ENCODE measurements at regions not wholly inside any gene's neighbourhood (a gene's known extent, or its start where the extent isn't known, plus 50 kb on each side); places are given as distances from the start of the nearest gene placed in this dataset.
"Not testable (repeated sequence)": the region's sequence is repeated elsewhere in the genome, so short reads cannot be mapped to it uniquely, and the experiment has no call there.

GRCh38 chr15:36177590-36178302 lies 401.7 kb upstream of the CDIN1 start:
- DNase-seq (ENCODE audit: low read depth): peak; percentile 83

DNA sequence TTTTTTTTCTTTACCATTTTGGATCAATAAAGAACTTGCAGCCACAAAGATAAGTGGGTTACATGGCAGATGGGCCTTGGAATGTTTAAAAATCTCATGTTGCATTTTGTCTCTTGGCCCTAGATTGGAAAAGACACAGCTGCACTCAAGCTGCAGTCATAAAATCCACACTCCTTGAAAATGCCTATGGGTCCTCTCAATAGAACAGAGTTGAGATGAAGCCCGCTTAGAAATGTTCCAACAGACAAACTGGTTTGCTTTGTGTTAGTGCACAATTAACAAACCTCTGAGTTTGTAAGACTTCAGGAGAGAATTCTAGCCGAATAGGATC lies 401.2 kb upstream of the CDIN1 start:
- no peak for DNase-seq (ENCODE audit: low read depth)

DNA sequence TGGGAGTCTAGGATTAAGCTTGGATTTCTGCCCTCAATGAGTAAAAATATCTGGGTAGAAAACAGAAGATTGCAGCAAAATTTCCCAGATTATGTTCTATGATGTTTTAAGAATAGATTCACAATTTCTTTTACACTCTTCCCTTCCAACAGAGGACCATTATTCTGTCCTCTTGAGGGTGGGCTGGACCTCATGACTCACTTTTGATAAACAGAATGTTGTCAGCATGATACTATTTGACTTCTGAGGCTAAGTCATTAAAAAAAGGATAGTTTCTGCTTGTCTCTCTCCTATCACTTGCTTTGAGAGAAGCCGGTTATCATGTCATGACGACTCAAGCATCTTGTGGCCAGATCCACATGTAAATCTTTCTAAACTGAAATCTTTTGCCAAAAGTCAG lies 396.2 kb upstream of the CDIN1 start:
- DNase-seq (ENCODE audit: low read depth): no peak

DNA sequence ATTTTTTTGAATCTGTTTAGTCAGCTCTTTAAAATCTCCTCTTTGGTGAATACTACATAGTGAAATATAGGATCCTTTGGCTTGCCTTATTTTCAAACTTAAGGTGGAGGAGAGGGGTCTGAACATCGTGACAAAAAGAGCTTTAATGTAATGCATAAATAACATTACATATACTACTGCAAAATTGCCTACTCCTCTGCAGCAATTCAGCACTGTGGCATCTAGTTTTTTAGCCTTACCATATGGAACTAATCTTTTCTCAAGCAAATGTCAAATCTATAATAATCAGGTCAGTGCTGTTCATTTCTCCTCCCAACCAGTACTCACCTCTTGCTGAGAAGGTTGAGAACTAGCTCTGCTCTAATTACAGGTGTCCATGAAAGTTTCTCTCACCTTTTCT lies 394.0 kb upstream of the CDIN1 start:
- peak; percentile 26 for DNase-seq (ENCODE audit: low read depth)

DNA sequence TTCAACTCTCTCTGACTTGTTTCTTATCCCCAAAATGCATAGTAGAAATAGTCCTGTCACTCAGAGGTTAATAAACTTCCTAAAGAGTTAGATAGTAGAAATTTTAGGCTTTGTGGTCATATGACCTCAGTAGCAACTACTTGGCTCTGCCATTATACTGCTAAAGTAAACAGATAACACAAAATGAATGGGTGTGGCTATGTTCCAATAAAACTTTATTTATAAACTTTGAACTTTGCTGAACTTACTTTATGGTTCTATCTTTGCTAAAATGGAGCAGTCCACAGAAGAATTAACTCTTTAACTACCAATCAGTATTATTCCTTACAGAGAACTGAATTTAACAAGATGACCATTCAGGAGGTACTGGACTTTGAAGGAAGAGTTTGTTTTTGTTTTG lies 393.6 kb upstream of the CDIN1 start:
- no peak for DNase-seq (ENCODE audit: low read depth)

GRCh38 chr15:36186376-36186775 lies 393.1 kb upstream of the CDIN1 start:
- no peak for DNase-seq (ENCODE audit: low read depth)

- DNase-seq (ENCODE audit: low read depth): no peak
Measured at GRCh38 chr15:36191459-36191858, 388.0 kb upstream of the CDIN1 start.

DNA sequence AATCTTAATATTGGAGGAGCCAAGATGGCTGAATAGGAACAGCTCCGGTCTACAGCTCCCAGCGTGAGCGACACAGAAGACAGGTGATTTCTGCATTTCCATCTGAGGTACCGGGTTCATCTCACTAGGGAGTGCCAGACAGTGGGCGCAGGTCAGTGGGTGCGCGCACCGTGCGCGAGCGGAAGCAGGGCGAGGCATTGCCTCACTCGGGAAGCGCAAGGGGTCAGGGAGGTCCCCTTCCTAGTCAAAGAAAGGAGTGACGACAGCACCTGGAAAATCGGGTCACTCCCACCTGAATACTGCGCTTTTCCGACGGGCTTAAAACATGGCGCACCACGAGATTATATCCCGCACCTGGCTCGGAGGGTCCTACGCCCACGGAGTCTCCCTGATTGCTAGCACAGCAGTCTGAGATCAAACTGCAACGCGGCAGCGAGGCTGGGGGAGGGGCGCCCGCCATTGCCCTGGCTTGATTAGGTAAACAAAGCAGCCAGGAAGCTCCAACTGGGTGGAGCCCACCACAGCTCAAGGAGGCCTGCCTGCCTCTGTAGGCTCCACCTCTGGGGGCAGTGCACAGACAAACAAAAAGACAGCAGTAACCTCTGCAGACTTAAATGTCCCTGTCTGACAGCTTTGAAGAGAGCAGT lies 383.9 kb upstream of the CDIN1 start:
- not testable (repeated sequence) for DNase-seq (ENCODE audit: low read depth)

- no peak for DNase-seq (ENCODE audit: low read depth)
Measured at GRCh38 chr15:36208868-36209582, 370.4 kb upstream of the CDIN1 start.

DNA sequence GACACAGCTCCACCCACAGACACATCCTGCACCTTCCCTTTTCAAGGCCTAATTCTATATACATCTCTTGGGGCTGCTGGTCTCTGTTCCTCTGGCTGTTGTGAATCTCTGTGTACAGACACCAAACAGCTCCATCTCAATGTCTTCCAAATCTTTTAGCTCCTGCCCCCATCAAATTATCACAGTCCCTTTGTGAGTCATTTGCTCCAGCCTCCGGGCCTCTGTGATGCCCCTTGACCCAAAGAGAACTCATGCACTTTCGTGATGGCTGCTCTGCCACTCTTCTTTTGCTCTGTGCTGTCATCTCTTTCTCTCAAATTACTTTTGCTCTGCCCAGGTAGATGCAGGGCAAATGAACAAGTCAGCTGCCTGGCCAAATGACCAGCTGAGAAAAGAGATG lies 369.0 kb upstream of the CDIN1 start:
- DNase-seq (ENCODE audit: low read depth): no peak

DNA sequence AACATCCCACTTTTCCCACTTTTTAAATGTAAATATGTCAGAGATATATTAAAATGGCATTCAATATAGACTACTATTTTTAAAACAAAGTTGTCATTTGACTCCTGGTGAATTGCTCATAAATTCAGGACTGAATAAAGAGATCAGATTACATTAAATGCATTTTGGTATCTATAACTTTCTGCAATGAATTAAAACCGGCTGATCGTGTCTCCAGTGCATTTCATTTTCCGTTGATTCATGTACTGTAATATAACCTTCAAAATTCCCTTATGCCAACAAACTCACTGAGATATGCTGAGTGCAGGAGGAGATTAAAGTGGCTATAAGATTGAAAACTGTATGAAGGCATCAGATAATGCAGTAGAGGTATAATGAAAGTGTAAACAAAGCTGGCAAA lies 361.1 kb upstream of the CDIN1 start:
- DNase-seq (ENCODE audit: low read depth): peak; percentile 12

DNA sequence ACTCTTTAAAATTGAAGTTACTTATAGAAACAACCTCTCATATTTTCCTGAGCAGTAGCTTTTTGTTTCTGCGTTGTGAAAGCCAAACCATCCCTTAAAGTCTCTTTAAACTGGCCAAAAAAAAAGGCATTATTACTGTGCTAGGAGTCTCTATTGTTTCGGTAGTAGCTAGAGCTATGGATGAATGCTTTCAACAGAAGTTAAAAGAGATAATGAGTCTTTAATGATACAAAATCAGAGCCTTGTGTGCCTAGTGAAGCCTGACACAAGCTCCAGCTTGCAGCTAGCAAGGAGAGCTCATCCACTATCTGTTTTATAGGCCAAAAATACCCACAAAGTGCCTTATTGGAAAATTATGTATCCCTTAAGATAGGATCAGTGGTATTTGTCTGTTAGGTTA lies 360.4 kb upstream of the CDIN1 start:
- no peak for DNase-seq (ENCODE audit: low read depth)

DNA sequence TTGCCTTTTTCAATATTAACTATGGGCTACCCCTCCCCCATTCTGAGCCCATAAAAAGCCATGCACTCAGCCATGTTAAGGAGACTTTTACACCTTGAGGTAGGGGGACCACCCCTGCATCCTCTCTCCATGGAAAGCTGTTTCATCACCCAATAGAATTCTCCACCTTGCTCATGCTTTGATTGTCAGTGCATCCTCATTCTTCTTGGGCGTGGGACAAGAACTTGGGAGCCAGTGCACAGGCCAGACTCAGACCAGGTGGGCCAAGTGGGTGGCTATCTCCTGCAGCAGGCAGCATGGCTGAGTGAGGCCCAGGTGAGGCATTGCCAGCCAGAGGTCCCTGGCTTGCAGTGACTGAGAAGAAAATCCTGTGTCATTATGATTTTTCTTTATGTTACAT lies 357.4 kb upstream of the CDIN1 start:
- DNase-seq (ENCODE audit: low read depth): no peak

DNA sequence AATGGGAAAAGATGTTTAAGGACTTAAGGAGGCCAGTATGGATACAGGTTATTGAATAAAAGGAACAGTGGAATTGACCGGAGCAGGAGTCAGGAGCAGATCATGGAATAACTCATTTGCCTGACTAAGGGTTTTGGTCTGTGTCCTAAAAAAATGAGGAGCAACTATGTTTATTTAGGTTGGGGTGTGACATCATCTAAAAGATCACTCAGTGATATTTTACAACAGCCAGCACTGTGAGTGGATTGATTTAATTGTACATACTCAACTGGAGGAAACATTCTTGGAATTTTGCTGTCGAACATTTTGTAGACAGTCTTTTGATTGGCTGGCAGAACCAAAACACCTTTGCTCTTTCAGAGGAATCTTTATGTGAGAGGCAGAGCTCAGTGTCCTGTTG lies 348.6 kb upstream of the CDIN1 start:
- DNase-seq (ENCODE audit: low read depth): peak; percentile 26

DNA sequence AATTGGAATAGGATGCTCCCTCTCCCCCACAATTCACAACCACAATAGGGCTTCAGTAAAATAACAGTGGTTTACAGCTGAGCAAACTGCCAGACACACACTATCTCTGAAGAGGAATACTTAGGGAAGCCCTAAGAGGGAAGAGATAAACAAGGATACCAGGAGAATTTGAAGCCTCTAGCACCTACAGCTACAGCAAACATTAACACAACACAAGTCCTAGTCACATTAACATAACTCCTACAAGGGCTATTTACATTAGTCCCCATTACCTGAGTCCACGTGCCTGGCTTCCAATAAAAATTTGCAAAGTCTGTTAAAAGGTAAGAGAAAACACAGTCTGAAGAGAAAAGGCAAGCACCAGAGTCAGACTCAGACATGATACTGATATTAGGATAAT lies 346.9 kb upstream of the CDIN1 start:
- no peak for DNase-seq (ENCODE audit: low read depth)

- DNase-seq (ENCODE audit: low read depth): no peak
Measured at GRCh38 chr15:36234743-36235142, 344.7 kb upstream of the CDIN1 start.

DNA sequence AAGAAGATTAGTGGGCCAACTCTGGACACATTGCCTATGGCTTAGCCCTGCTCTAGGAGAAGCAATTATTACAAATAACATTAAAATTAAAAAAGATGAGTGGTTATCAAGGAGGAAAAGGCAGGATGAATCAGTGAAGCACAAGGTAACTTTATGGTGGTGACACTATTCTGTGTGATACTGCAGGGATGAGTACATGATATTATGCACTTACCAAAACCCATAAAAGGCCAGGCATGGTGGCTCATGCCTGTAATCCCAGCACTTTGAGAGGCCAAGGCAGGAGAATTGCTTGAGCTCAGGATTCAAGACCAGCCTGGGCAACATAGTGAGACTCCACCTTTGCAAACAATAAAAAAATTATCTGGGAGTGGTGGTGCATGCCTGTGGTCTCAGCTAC lies 344.3 kb upstream of the CDIN1 start:
- no peak for DNase-seq (ENCODE audit: low read depth)

DNA sequence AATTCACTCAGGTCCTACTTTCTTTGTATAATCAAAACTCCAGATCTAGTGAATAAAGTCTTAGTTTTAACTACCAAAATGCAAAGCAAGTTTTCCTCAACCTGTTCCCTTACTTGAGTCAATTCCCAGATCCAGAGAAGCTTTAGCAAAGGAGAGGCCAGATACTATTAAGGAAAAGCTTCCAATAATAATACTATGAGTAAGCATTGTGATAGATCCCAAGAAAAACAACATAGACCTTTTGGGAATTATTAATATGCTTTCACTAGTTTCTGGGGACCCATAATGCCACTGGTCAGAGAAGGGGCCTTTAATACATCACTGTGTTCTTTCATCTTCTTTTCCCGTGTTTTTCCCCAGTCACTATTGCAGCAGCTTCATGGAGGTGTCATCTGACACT lies 339.9 kb upstream of the CDIN1 start:
- DNase-seq (ENCODE audit: low read depth): no peak

- no peak for DNase-seq (ENCODE audit: low read depth)
Measured at GRCh38 chr15:36251450-36251849, 328.0 kb upstream of the CDIN1 start.

DNA sequence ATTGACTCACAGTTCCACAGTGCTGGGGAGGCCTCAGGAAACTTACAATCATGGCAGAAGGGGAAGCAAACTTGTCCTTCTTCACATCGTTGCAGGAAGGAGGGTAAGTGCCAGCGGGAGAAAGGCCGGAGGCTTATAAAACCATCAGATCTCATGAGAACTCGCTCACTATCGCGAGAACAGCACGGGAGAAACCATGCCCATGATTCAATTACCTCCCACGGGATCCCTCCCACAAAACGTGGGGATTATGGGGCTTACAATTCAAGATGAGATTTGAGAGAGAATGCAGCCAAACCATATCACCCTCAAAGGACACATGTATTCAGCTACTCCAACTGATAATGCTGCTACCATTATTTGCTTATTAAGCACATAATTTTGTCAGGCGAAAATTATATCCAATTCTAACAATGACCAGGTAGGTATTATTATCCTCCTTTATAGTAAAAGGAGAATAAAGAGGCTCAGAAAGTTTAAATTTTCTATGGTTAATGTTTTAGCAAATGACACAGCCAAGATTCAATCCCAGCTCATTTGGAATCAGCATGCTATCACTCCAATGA lies 327.2 kb upstream of the CDIN1 start:
- DNase-seq (ENCODE audit: low read depth): no peak

DNA sequence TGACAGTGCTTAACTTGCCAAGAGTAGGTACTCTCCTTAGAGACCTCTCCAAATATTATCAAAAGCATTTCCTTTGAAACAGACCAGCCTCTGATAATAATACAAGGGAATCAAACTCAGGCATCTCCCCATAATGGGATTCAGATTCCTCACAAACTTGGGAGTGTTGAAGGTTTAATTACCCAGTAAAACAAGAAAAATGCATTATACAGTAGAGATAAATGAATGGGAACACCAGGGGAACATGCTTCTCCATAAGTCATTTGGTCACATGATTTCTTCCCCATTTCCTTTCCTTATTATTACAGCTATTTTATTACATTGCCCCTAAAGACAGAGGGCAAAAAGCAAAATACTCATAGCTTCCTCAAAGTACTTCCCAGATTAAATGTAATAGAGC lies 325.0 kb upstream of the CDIN1 start:
- no peak for DNase-seq (ENCODE audit: low read depth)

GRCh38 chr15:36256404-36256807 lies 323.0 kb upstream of the CDIN1 start:
- DNase-seq (ENCODE audit: low read depth): no peak

DNA sequence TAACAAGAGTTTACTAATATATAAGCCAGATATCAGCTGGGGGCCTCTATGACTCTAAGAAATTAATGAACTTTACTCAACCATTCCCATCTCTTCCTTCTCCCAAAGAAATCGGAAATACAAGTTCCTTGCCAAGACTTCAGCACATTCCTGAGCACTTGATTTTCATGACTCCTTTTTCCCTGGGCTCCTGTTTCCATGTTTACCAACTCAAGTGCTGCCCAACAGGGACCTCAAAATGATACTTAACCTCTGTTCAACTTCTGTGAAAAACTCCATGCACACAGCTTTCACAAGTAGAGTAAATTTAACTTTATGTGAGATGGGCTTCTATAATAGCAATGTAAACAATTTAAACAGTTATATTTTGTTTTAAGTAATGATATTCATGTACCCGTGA lies 315.8 kb upstream of the CDIN1 start:
- no peak for DNase-seq (ENCODE audit: low read depth)

Data from fibroblast of gingiva (primary cell).